ENCODE measurements at regions not wholly inside any gene's neighbourhood (a gene's known extent, or its start where the extent isn't known, plus 50 kb on each side); places are given as distances from the start of the nearest gene placed in this dataset.
A peak's percentile ranks its signal among the peaks of the same experiment; 100 is the strongest.

GRCh38 chr1:111556325-111557037, 53.0 kb upstream of the ADORA3 start:
- H3K9me3 ChIP-seq = no peaks in the 10 kb centered on the region
- no peak overlapping the region for H3K27ac ChIP-seq
- ATAC-seq (no peak), DNase-seq (no peak)
- TF ChIP-seq CTCF (IDR thresholded peaks at IDR 0.05) = no peak
- intact Hi-C loops (cut with DNase I) = no loop called here
- H3K36me3 ChIP-seq = no peaks in the 10 kb centered on the region
- H3K27me3 ChIP-seq = no peaks in the 10 kb centered on the region
- H3K4me1 ChIP-seq = no peaks in the 10 kb centered on the region
- H3K4me3 ChIP-seq = no peak overlapping the region

- peak; percentile 49 for ATAC-seq
- H3K27ac ChIP-seq = no peak overlapping the region
- TF ChIP-seq CTCF (IDR thresholded peaks at IDR 0.05) = no peak
- no peak for DNase-seq
- H3K4me3 ChIP-seq = no peak overlapping the region
- H3K4me1 ChIP-seq = no peaks in the 10 kb centered on the region
- intact Hi-C loops (cut with DNase I) = no loop called here
- no peaks in the 10 kb centered on the region for H3K36me3 ChIP-seq
- H3K9me3 ChIP-seq = no peaks in the 10 kb centered on the region
- H3K27me3 ChIP-seq = no peaks in the 10 kb centered on the region
Observed at GRCh38 chr1:111559736-111560279, 56.4 kb upstream of the ADORA3 start.

GRCh38 chr1:111561328-111561727, 57.9 kb upstream of the ADORA3 start:
- ATAC-seq (no peak), DNase-seq (no peak)
- TF ChIP-seq CTCF (IDR thresholded peaks at IDR 0.05) = no peak
- H3K4me3 ChIP-seq = no peak overlapping the region
- no peak overlapping the region for H3K27ac ChIP-seq
- no peaks in the 10 kb centered on the region for H3K9me3 ChIP-seq
- no peaks in the 10 kb centered on the region for H3K27me3 ChIP-seq
- H3K36me3 ChIP-seq = no peaks in the 10 kb centered on the region
- intact Hi-C loops (cut with DNase I) = no loop called here
- no peaks in the 10 kb centered on the region for H3K4me1 ChIP-seq

- Histone ChIP-seq H3K27ac (no peak overlapping the region), H3K4me1 (no peaks in the 10 kb centered on the region), H3K4me3 (no peak overlapping the region), H3K36me3 (no peaks in the 10 kb centered on the region), H3K9me3 (no peaks in the 10 kb centered on the region), H3K27me3 (no peaks in the 10 kb centered on the region)
- ATAC-seq = no peak
- intact Hi-C loops (cut with DNase I) = no loop called here
- no peak for TF ChIP-seq CTCF (IDR thresholded peaks at IDR 0.05)
- no peak for DNase-seq
Observed at GRCh38 chr1:111563619-111564018, 56.0 kb upstream of the RAP1A start.

GRCh38 chr1:111565079-111565478, 54.5 kb upstream of the RAP1A start:
- intact Hi-C loops (cut with DNase I) = no loop called here
- H3K27ac ChIP-seq = no peak overlapping the region
- DNase-seq (no peak), ATAC-seq (no peak)
- H3K4me1 ChIP-seq = no peaks in the 10 kb centered on the region
- no peaks in the 10 kb centered on the region for H3K36me3 ChIP-seq
- H3K4me3 ChIP-seq = no peak overlapping the region
- no peaks in the 10 kb centered on the region for H3K27me3 ChIP-seq
- no peak for TF ChIP-seq CTCF (IDR thresholded peaks at IDR 0.05)
- H3K9me3 ChIP-seq = no peaks in the 10 kb centered on the region
